ENCODE measurements at regions not wholly inside any gene's neighbourhood (a gene's known extent, or its start where the extent isn't known, plus 50 kb on each side); places are given as distances from the start of the nearest gene placed in this dataset.

- CTCF ChIA-PET: interaction anchor here (1.0 kb wide), 1 partner anchor 23 kb away, joined by 3 read pairs; no protein-coding TSS in a partner anchor
- intact Hi-C loops (cut with micrococcal nuclease; ENCODE audit: unreplicated experiment): no loop called here
- ATAC-seq: no peak
- Histone ChIP-seq H4K20me1 (ENCODE audit: control insufficient read depth, insufficient read depth) (no peaks in the 10 kb centered on the region), H3K4me1 (ENCODE audit: control insufficient read depth, insufficient read depth, low read length) (no peaks in the 10 kb centered on the region), H3K79me2 (ENCODE audit: control insufficient read depth, insufficient read depth, low read length) (no peaks in the 10 kb centered on the region), H2AFZ (ENCODE audit: control insufficient read depth, low read depth, low read length) (no peak overlapping the region), H3K4me3 (no peak overlapping the region), H3K27ac (ENCODE audit: control insufficient read depth, insufficient read depth) (no peak overlapping the region), H3K4me2 (ENCODE audit: control insufficient read depth, insufficient read depth) (no peak overlapping the region), H3K36me3 (ENCODE audit: control insufficient read depth in 2 of 2, insufficient read depth in 2 of 2, low read length in 1 of 2) (no peaks in the 10 kb centered on the region), H3K27me3 (replicated peaks in 1 of 2; ENCODE audit: control insufficient read depth in 2 of 2, insufficient read depth in 2 of 2, low read length in 1 of 2) (no peaks in the 10 kb centered on the region), H3K9ac (ENCODE audit: control insufficient read depth, insufficient read depth, low read length) (no peak overlapping the region), H3K9me3 (replicated peaks; ENCODE audit: control insufficient read depth, insufficient read depth, low read length) (no peaks in the 10 kb centered on the region)
- BruUV-seq (replicated peaks): no TSS peak
- POLR2A ChIA-PET: no interaction called here
- RAD21 ChIA-PET (ENCODE audit: unreplicated experiment): no interaction called here
- FAIRE-seq: no peak
- DNase-seq (ENCODE audit: low read depth, low spot score): no peak
- in situ Hi-C loops (cut with MboI): no loop called here
- WGBS (ENCODE audit: insufficient coverage, insufficient replicate concordance, low lambda C conversion rate, missing lambda C conversion rate): 8% methylated on average over 3 of the region's 3 CpGs
- SMC1A ChIA-PET (ENCODE audit: uncharacterized antibody, unreplicated experiment): no interaction called here
- TF ChIP-seq LARP7 (IDR thresholded peaks at IDR 0.05): no peak
- no peak for TF ChIP-seq SREBF1 (IDR thresholded peaks at IDR 0.05; ENCODE audit: low read length)
- TF ChIP-seq KDM1A (IDR thresholded peaks at IDR 0.05; ENCODE audit: borderline replicate concordance): no peak
- TF ChIP-seq, protein P1, sequence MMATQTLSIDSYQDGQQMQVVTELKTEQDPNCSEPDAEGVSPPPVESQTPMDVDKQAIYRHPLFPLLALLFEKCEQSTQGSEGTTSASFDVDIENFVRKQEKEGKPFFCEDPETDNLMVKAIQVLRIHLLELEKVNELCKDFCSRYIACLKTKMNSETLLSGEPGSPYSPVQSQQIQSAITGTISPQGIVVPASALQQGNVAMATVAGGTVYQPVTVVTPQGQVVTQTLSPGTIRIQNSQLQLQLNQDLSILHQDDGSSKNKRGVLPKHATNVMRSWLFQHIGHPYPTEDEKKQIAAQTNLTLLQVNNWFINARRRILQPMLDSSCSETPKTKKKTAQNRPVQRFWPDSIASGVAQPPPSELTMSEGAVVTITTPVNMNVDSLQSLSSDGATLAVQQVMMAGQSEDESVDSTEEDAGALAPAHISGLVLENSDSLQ (IDR thresholded peaks at IDR 0.05): no peak
- no peak for TF ChIP-seq ZZZ3 (IDR thresholded peaks at IDR 0.05; ENCODE audit: control insufficient read depth, insufficient read length, low read depth)
- no peak for TF ChIP-seq SMAD5 (IDR thresholded peaks at IDR 0.05; ENCODE audit: low read depth)
- TF ChIP-seq ESRRA (IDR thresholded peaks at IDR 0.05; ENCODE audit: low read length): no peak
- TF ChIP-seq CBX3 (IDR thresholded peaks at IDR 0.05; ENCODE audit: borderline replicate concordance, low read depth): no peak
- TF ChIP-seq KLF5 (IDR thresholded peaks at IDR 0.05; ENCODE audit: partially characterized antibody): no peak
- no peak for TF ChIP-seq NFYA (IDR thresholded peaks at IDR 0.05; ENCODE audit: borderline replicate concordance, low read depth, low read length)
- TF ChIP-seq, protein P2, sequence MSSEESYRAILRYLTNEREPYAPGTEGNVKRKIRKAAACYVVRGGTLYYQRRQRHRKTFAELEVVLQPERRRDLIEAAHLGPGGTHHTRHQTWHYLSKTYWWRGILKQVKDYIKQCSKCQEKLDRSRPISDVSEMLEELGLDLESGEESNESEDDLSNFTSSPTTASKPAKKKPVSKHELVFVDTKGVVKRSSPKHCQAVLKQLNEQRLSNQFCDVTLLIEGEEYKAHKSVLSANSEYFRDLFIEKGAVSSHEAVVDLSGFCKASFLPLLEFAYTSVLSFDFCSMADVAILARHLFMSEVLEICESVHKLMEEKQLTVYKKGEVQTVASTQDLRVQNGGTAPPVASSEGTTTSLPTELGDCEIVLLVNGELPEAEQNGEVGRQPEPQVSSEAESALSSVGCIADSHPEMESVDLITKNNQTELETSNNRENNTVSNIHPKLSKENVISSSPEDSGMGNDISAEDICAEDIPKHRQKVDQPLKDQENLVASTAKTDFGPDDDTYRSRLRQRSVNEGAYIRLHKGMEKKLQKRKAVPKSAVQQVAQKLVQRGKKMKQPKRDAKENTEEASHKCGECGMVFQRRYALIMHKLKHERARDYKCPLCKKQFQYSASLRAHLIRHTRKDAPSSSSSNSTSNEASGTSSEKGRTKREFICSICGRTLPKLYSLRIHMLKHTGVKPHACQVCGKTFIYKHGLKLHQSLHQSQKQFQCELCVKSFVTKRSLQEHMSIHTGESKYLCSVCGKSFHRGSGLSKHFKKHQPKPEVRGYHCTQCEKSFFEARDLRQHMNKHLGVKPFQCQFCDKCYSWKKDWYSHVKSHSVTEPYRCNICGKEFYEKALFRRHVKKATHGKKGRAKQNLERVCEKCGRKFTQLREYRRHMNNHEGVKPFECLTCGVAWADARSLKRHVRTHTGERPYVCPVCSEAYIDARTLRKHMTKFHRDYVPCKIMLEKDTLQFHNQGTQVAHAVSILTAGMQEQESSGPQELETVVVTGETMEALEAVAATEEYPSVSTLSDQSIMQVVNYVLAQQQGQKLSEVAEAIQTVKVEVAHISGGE (CRISPR knock-in tag; IDR thresholded peaks at IDR 0.05): no peak
- no peak for TF ChIP-seq FOXK2 (IDR thresholded peaks at IDR 0.05)
- TF ChIP-seq STAT1 (conservative IDR thresholded peaks at IDR 0.05): no peak
- no peak for TF ChIP-seq ATF3 (IDR thresholded peaks at IDR 0.05; ENCODE audit: borderline replicate concordance, extremely low read depth, low read depth, low read length)
- TF ChIP-seq, protein P3, sequence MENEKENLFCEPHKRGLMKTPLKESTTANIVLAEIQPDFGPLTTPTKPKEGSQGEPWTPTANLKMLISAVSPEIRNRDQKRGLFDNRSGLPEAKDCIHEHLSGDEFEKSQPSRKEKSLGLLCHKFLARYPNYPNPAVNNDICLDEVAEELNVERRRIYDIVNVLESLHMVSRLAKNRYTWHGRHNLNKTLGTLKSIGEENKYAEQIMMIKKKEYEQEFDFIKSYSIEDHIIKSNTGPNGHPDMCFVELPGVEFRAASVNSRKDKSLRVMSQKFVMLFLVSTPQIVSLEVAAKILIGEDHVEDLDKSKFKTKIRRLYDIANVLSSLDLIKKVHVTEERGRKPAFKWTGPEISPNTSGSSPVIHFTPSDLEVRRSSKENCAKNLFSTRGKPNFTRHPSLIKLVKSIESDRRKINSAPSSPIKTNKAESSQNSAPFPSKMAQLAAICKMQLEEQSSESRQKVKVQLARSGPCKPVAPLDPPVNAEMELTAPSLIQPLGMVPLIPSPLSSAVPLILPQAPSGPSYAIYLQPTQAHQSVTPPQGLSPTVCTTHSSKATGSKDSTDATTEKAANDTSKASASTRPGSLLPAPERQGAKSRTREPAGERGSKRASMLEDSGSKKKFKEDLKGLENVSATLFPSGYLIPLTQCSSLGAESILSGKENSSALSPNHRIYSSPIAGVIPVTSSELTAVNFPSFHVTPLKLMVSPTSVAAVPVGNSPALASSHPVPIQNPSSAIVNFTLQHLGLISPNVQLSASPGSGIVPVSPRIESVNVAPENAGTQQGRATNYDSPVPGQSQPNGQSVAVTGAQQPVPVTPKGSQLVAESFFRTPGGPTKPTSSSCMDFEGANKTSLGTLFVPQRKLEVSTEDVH (IDR thresholded peaks at IDR 0.05; ENCODE audit: low read depth, partially characterized antibody): no peak
- TF ChIP-seq, protein P4, sequence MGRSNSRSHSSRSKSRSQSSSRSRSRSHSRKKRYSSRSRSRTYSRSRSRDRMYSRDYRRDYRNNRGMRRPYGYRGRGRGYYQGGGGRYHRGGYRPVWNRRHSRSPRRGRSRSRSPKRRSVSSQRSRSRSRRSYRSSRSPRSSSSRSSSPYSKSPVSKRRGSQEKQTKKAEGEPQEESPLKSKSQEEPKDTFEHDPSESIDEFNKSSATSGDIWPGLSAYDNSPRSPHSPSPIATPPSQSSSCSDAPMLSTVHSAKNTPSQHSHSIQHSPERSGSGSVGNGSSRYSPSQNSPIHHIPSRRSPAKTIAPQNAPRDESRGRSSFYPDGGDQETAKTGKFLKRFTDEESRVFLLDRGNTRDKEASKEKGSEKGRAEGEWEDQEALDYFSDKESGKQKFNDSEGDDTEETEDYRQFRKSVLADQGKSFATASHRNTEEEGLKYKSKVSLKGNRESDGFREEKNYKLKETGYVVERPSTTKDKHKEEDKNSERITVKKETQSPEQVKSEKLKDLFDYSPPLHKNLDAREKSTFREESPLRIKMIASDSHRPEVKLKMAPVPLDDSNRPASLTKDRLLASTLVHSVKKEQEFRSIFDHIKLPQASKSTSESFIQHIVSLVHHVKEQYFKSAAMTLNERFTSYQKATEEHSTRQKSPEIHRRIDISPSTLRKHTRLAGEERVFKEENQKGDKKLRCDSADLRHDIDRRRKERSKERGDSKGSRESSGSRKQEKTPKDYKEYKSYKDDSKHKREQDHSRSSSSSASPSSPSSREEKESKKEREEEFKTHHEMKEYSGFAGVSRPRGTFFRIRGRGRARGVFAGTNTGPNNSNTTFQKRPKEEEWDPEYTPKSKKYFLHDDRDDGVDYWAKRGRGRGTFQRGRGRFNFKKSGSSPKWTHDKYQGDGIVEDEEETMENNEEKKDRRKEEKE (IDR thresholded peaks at IDR 0.05): no peak
Measured at GRCh38 chr5:118597543-118597942, 390.8 kb downstream of the DTWD2 start.

Data from GM12878 (cell line).